HepG2 (cell line): ENCODE measurements at regions not wholly inside any gene's neighbourhood (a gene's known extent, or its start where the extent isn't known, plus 50 kb on each side); places are given as distances from the start of the nearest gene placed in this dataset.

ENCODE experiments used
- ATAC-seq: fragments of 200-7000 bp; cut with Tn5 transposase; 3 replicates; pipeline ENCODE4 v1.9.1; 2020; ENCODE audit warnings: mild to moderate bottlenecking, moderate library complexity
- BruUV-seq: library from RNA; stranded (reverse); fragments of 400-500 nt; replicated peaks from 2 replicates; lab custom pipeline; 2021; lab: Mats Ljungman, UMichigan
- CTCF ChIA-PET: fragments of 300-600 bp; formaldehyde crosslinking; extraction: SDS; loops from one replicate; lab custom pipeline; 2021; ENCODE audit warnings: low total read pairs, inconsistent platforms, low intra/inter-chr PET ratio; lab: Yijun Ruan, JAX
- POLR2A ChIA-PET: fragments of 350-600 bp; sonication (Branson Sonifier 250); formaldehyde crosslinking; loops from one replicate; lab custom pipeline; 2020; ENCODE audit warnings: antibody characterized with exemption, inconsistent platforms; lab: Yijun Ruan, JAX
- DNase-seq: peaks from one replicate; pipeline ENCODE4 v3.0.0-alpha.2; 2015; ENCODE audit warnings: low spot score
- FAIRE-seq: peaks from 3 replicates; lab custom pipeline; 2011; peaks lifted over from hg19 to GRCh38; lab: Jason Lieb, UNC
- H2AFZ ChIP-seq: one replicate; pipeline ENCODE4 v1.6.1; 2011; ENCODE audit warnings: low read length, inconsistent platforms
- H3K27ac ChIP-seq: fragments of 300-600 bp; 3 replicates; pipeline ENCODE4 v1.8.0; 2011; ENCODE audit warnings: mixed run types, mild to moderate bottlenecking, mixed read lengths, low read length, inconsistent platforms; ENCODE audit not compliant: insufficient read depth; ENCODE audit errors: extremely low read length
- H3K27me3 ChIP-seq, 2 experiments: fragments of 200-600 bp in 1 of 2; 2 replicates in 1 of 2; 3 replicates in 1 of 2; pipeline versions ENCODE4 v1.6.0 to v1.8.0; 2011; ENCODE audit warnings: low read length in 2 of 2, mild to moderate bottlenecking in 2 of 2, moderate library complexity in 2 of 2, inconsistent platforms in 1 of 2; ENCODE audit not compliant: insufficient read depth in 2 of 2, control insufficient read depth in 1 of 2
- H3K36me3 ChIP-seq, 2 experiments: fragments of 200-600 bp in 1 of 2; replicated peaks in 1 of 2; 2 replicates in 1 of 2; 3 replicates in 1 of 2; pipeline versions ENCODE4 v1.5.1 to v1.8.0; 2011; ENCODE audit warnings: low read length in 2 of 2, inconsistent platforms in 1 of 2; ENCODE audit not compliant: insufficient read depth in 2 of 2, control insufficient read depth in 1 of 2
- H3K4me1 ChIP-seq: 2 replicates; pipeline ENCODE4 v1.5.1; 2012; ENCODE audit warnings: low read length, inconsistent platforms; ENCODE audit not compliant: insufficient read depth
- H3K4me2 ChIP-seq: 2 replicates; pipeline ENCODE4 v1.6.0; 2011; ENCODE audit warnings: low read depth, low read length, inconsistent platforms
- H3K4me3 ChIP-seq, 3 experiments: fragments of 200-600 bp in 1 of 3; sonication (generic), shearing (Covaris generic) in 1 of 3; replicated peaks in 1 of 3; 2 replicates each; pipeline ENCODE4 v1.5.1; 2011 to 2016; ENCODE audit warnings: low read length in 3 of 3, inconsistent platforms in 2 of 3, low read depth in 2 of 3, mild to moderate bottlenecking in 2 of 3, control low read depth in 1 of 3, mixed read lengths in 1 of 3; ENCODE audit not compliant: insufficient read depth in 1 of 3
- H3K79me2 ChIP-seq: one replicate; pipeline ENCODE4 v1.6.1; 2011; ENCODE audit warnings: low read length, inconsistent platforms; ENCODE audit not compliant: insufficient read depth
- H3K9ac ChIP-seq: 2 replicates; pipeline ENCODE4 v1.6.0; 2011; ENCODE audit warnings: mild to moderate bottlenecking, low read depth, low read length, inconsistent platforms; ENCODE audit not compliant: insufficient read depth
- H3K9me3 ChIP-seq: 2 replicates; pipeline ENCODE4 v1.5.1; 2012; ENCODE audit warnings: mild to moderate bottlenecking, low read length
- H4K20me1 ChIP-seq: 2 replicates; pipeline ENCODE4 v1.6.0; 2011; ENCODE audit warnings: inconsistent platforms, mild to moderate bottlenecking, low read length, moderate library complexity; ENCODE audit not compliant: insufficient read depth
- FOXK2 ChIP-seq: fragments of 450-650 bp; IDR thresholded peaks from 2 replicates; pipeline ENCODE4 v1.6.1; 2016
- GATAD1 ChIP-seq: IDR thresholded peaks from 2 replicates; pipeline ENCODE4 v1.6.1; 2016; ENCODE audit warnings: missing genetic modification reagents, missing compliant biosample characterization
- ISX ChIP-seq: sonication (generic); formaldehyde crosslinking; conservative IDR thresholded peaks from 2 replicates; pipeline ENCODE4 v1.5.0; 2020; ENCODE audit warnings: missing genetic modification reagents
- KDM2A ChIP-seq: sonication (generic); formaldehyde crosslinking; IDR thresholded peaks from 2 replicates; pipeline ENCODE4 v1.4.0; 2020; ENCODE audit warnings: low read depth, missing genetic modification reagents, borderline replicate concordance
- MXD3 ChIP-seq: IDR thresholded peaks from 2 replicates; pipeline ENCODE4 v1.6.1; 2016; ENCODE audit warnings: mild to moderate bottlenecking, missing biosample characterization, missing genetic modification reagents
- PAWR ChIP-seq: sonication (generic); formaldehyde crosslinking; IDR thresholded peaks from 2 replicates; pipeline ENCODE4 v1.4.0; 2020; ENCODE audit warnings: missing genetic modification reagents, mild to moderate bottlenecking, borderline replicate concordance
- SRF ChIP-seq: IDR thresholded peaks from 2 replicates; pipeline ENCODE4 v1.6.1; 2011; ENCODE audit warnings: mild to moderate bottlenecking, low read depth, low read length, moderate library complexity
- SUZ12 ChIP-seq: fragments of 150-350 bp; IDR thresholded peaks from 2 replicates; pipeline ENCODE4 v1.6.1; 2014; ENCODE audit warnings: low read depth, low read length
- ZFP62 ChIP-seq: sonication (generic); formaldehyde crosslinking; IDR thresholded peaks from 2 replicates; pipeline ENCODE4 v1.4.0; 2020; ENCODE audit warnings: missing genetic modification reagents
- ZNF180 ChIP-seq: sonication (generic); formaldehyde crosslinking; IDR thresholded peaks from 2 replicates; pipeline ENCODE4 v1.4.0; 2020; ENCODE audit warnings: low read depth, missing genetic modification reagents, borderline replicate concordance
- ZNF232 ChIP-seq: sonication (generic); formaldehyde crosslinking; IDR thresholded peaks from 2 replicates; pipeline ENCODE4 v1.4.0; 2020; ENCODE audit warnings: missing genetic modification reagents, borderline replicate concordance
- ZNF44 ChIP-seq: sonication (generic); formaldehyde crosslinking; IDR thresholded peaks from 2 replicates; pipeline ENCODE4 v1.5.1; 2020; ENCODE audit warnings: mild to moderate bottlenecking, missing genetic modification reagents
- ZNF496 ChIP-seq: sonication (generic); formaldehyde crosslinking; IDR thresholded peaks from 2 replicates; pipeline ENCODE4 v1.8.1; 2023; ENCODE audit warnings: mild to moderate bottlenecking, moderate library complexity, missing genetic modification reagents; ENCODE audit not compliant: insufficient replicate concordance
- ZNF543 ChIP-seq: sonication (generic); formaldehyde crosslinking; IDR thresholded peaks from 2 replicates; pipeline ENCODE4 v1.4.0; 2020; ENCODE audit warnings: mild to moderate bottlenecking, missing genetic modification reagents
- ZNF577 ChIP-seq: sonication (generic); formaldehyde crosslinking; IDR thresholded peaks from 2 replicates; pipeline ENCODE4 v1.4.0; 2020; ENCODE audit warnings: mild to moderate bottlenecking, low read depth, missing genetic modification reagents, borderline replicate concordance
- ZNF607 ChIP-seq: sonication (generic); formaldehyde crosslinking; IDR thresholded peaks from 2 replicates; pipeline ENCODE4 v1.5.1; 2020; ENCODE audit warnings: missing genetic modification reagents, mild to moderate bottlenecking, borderline replicate concordance
- ZNF740 ChIP-seq: sonication (generic); formaldehyde crosslinking; IDR thresholded peaks from 2 replicates; pipeline ENCODE4 v1.4.0; 2020; ENCODE audit warnings: missing genetic modification reagents
- ZNF816 ChIP-seq: sonication (generic); formaldehyde crosslinking; IDR thresholded peaks from 2 replicates; pipeline ENCODE4 v1.8.0; 2022; ENCODE audit warnings: missing genetic modification reagents, mild to moderate bottlenecking, borderline replicate concordance
- WGBS: methylation state at CpG from one replicate; pipeline ENCODE4 v1.1.6; 2017; ENCODE audit warnings: low lambda C conversion rate; 5-methylcytosine and 5-hydroxymethylcytosine counted together
- in situ Hi-C: cut with HindIII; loops from 2 replicates; pipeline ENCODE4 v1.10.0; 2017; ENCODE audit warnings: low pct_unique_long_range_greater_than_20kb; ENCODE audit not compliant: extremely low pct_ligation_motif_present
- intact Hi-C: fragments of 100-400 bp; cut with micrococcal nuclease; formaldehyde crosslinking; loops from one replicate; pipeline ENCODE4 v1.10.0; 2022; ENCODE audit not compliant: unreplicated experiment

- H3K27me3 ChIP-seq: peaks cover 0 to 2% of the 10 kb centered on the region in 2 experiments; a peak in 2 of 5 replicates
- no peak overlapping the region for H3K9ac ChIP-seq
- no peaks in the 10 kb centered on the region for H4K20me1 ChIP-seq
- no peak for TF ChIP-seq ZNF577 (CRISPR knock-in tag)
- no peak for TF ChIP-seq ZNF180 (CRISPR knock-in tag)
- TF ChIP-seq MXD3 (CRISPR knock-in tag): no peak
- TF ChIP-seq ZNF816 (CRISPR knock-in tag): no peak
- no peak for TF ChIP-seq ZFP62 (CRISPR knock-in tag)
- TF ChIP-seq PAWR: no peak
- no peak for TF ChIP-seq FOXK2
- TF ChIP-seq GATAD1 (CRISPR knock-in tag): no peak
- TF ChIP-seq ZNF232: no peak
- no peak for TF ChIP-seq SUZ12
- TF ChIP-seq KDM2A (CRISPR knock-in tag): no peak
- no peak for TF ChIP-seq ZNF607 (CRISPR knock-in tag)
- no peak for TF ChIP-seq SRF
- TF ChIP-seq ZNF44 (CRISPR knock-in tag): no peak
- TF ChIP-seq ZNF740 (CRISPR knock-in tag): no peak
- TF ChIP-seq ZNF496 (CRISPR knock-in tag): no peak
- no peak for TF ChIP-seq ISX (CRISPR knock-in tag)
- TF ChIP-seq ZNF543 (CRISPR knock-in tag): no peak
- TF ChIP-seq, all 625 proteins: peak for 0
- intact Hi-C loops: no loop called here
- DNase-seq (no peak), ATAC-seq (no peak), FAIRE-seq (no peak)
- Histone ChIP-seq H3K36me3 (no peaks in the 10 kb centered on the region), H3K4me2 (no peak overlapping the region), H3K27ac (no peak overlapping the region), H2AFZ (no peak overlapping the region), H3K9me3 (no peaks in the 10 kb centered on the region), H3K79me2 (no peaks in the 10 kb centered on the region), H3K4me3 (no peak overlapping the region), H3K4me1 (no peaks in the 10 kb centered on the region)
- POLR2A ChIA-PET: no interaction called here
- CTCF ChIA-PET: no interaction called here
- in situ Hi-C loops: no loop called here
- WGBS: 0% methylated on average over 1 of the region's 1 CpG
- no TSS peak for BruUV-seq
These were observed 130.5 kb upstream of the SLC24A3 start for GRCh38 chr20:19081937-19082336.
